ENCODE measurements at regions not wholly inside any gene's neighbourhood (a gene's known extent, or its start where the extent isn't known, plus 50 kb on each side); places are given as distances from the start of the nearest gene placed in this dataset.

DNA sequence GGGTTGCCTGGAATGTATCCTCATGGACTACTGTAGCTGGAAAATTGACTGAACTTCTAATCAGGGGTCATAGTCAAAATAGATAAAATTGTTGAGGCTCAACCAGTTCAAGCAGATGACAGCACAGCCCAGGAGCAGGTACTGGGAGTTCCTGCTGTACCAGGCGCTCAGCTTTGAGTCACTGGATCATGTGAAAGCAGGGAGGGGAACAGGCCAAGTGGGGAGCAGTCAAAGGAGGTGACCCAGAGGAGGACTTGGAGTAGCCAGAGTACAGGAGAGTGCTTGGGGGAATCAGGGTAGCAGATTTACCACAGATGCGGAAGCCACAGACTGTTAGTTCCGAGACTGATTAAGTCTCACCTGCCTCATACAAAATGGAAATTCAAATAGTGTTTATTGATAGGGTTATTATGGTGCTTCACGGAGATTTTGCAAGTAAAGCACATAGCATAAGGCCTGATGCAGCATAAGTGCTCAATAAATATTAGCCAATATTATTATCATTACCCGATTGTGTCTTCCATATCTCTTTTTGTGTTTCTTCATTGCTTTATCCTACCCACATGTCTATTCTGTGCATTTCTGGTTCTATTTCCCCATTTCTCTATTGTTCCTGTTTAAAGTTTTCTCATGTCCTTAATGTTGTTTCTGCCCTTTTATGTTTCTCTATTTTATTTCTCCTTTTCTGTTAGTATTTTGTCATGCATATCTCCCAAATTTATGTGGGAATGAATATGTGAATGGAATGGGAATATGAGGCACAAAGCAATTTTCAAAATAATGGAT is 369.2 kb upstream of the MCTP2 start:
- no peak for DNase-seq

DNA sequence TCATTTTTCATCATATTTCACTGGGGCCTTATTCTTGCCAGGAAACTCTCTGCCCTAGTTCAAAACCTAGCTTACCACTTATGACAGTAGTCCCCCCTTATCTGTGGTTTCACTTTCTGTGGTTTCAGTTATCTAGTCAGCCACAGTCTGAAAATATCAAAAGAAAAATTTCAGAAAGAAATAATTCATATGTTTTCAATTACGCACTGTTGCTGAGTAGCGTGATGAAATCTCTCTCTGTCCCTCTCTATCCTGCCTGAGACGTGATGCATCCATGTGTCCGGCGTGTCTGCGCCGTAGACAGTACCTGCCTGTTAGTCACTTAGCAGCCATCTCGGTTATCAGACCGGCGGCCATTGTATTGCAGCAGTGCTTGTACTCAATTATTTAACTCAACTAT is 369.9 kb upstream of the MCTP2 start:
- DNase-seq = no peak

- no peak for DNase-seq
Observed at GRCh38 chr15:93860701-93861100, 370.7 kb upstream of the MCTP2 start.

DNA sequence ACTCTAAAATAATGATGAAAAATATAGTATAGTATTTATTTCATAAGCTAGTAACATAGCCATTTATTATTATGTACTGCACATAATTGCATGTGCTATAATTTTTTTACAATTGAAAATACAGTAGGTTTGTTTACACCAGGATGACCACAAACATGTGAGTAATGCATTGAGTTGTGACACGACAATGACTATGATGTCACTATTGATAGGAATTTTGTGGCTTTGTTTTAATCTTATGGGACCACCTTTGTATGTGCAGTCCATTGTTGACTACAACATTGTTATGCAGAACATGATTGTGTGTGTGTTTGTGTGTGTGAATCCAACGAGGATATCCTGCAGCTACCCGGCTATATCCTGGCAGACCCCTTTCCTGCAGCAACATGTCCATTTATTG is 372.2 kb upstream of the MCTP2 start:
- DNase-seq = no peak

DNA sequence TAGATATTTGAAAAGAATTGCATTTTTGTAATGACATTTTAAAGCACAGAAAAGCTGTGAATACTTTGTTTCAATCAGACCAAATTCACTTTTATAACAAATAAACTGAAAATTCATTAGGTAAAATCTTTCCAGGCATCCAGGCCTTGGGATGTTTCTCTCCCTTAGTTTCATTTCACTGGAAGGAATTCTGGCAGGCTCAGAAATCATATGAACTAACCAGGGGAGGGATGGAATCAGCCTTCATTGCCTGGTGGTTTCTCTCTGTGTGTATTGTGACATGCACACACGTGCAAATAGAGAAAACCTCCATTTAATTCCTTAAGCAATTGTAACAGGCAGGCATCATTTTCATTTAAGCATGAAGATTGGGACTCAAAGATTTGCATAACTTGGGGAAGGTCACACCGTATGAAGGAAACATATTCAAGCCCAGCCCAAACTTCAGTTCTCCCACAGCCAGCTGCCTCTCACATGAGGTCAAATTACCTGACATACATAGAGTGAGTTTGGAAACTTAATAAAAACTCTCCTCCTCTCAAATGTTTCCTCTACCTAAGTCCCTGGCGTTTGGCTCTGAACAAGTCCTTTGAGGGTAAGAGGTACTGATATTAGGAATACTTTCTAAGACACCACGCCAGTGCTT is 376.1 kb upstream of the MCTP2 start:
- DNase-seq = no peak

GRCh38 chr15:93854088-93854487 is 377.3 kb upstream of the MCTP2 start:
- DNase-seq = no peak

GRCh38 chr15:93852761-93853160 is 378.6 kb upstream of the MCTP2 start:
- no peak for DNase-seq

DNA sequence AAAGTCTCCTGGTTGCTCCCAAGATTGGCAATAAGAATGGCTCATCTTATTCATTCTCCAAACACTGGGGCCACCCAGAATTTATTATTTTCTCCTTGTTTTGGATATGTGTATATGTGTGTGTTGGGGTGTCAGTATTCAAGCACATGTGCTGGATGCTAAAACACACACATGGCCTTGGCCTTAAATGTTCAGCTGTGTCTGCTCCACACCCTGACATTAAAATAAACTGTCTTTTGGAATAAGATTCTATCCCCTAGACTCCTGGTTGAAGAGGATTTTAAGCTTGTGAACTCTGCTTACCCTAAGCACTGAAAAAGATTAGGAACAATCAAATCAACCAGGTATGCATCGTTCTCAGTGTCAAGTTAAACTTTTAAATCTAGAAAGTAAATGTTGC is 382.9 kb upstream of the MCTP2 start:
- DNase-seq = no peak

DNA sequence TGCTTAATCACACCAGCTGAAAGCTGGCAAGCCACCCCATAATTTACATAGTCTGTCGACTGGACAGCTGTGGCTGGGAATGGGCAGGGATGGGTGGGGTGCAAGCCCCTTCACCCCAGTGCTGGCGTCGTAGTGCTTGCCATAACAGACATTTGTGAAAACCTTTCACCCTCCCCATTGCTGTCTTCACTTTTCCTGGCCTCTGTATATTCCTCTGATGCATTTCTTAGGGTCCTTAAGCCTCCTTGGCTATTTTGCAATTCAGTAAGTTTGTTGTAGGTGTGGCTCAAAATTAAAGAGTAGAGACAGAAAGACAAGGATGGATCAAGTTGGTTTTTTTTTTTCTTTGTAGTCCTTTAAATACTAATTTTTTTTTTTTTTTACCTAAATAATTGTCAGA is 383.3 kb upstream of the MCTP2 start:
- DNase-seq = no peak

DNA sequence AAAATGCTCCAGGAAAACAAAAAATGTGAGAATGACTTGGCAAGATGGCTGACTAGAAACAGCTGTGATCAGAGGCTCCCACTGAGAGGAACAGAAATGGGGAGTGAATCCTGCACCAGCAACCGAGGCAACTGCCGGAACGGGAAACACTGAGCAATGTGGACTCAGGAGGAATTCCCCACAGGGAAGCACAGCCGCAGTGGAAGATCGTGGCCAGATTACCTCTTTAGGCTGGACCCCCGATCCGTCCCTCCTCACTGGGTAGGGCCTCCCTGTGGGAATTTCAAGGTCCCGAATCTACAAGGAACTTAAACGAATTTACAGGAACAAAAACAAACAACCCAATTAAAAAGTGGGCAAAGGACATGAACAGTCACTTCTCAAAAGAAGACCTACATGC is 385.2 kb upstream of the MCTP2 start:
- DNase-seq = no peak

DNA sequence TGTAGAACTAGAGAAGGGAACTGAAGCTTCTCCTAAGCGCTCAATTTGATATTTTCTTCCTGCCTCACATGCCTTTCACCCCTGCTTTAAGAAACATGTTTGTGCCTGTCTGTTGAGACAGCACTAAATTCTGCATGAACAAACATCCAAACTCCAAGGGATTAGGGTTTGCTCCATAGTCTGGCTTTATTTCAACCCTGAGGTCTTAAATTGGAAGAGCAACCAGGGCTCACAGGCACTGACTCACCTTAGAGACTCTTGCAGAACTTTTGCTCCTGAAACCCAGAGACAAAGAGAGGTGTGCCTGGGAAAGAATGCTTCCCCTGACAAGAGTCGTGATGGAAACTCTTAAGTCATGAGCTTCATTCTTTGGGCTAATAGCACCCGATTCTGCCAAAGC is 393.9 kb upstream of the MCTP2 start:
- no peak for DNase-seq

- no peak for DNase-seq
Observed at GRCh38 chr15:93835344-93835743, 396.0 kb upstream of the MCTP2 start.

DNA sequence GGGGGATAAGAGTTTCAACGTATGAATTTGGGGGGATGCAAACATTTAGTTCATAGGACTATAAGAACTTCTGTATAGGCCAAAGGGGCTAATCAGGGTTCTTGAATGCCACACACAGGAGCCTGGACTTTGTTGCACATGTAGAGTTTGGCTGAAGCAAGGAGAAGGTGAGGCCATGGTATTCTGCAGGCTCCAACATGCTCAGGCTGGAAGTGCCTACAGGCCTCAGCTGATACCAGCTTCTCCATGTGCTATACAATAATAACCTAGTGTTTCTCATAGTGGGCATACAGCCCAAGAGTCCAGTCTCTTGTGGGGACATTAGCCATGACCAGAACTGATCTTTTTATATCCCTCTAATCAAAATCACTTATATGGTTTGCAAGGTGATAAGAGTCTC is 399.7 kb upstream of the MCTP2 start:
- DNase-seq = no peak

DNA sequence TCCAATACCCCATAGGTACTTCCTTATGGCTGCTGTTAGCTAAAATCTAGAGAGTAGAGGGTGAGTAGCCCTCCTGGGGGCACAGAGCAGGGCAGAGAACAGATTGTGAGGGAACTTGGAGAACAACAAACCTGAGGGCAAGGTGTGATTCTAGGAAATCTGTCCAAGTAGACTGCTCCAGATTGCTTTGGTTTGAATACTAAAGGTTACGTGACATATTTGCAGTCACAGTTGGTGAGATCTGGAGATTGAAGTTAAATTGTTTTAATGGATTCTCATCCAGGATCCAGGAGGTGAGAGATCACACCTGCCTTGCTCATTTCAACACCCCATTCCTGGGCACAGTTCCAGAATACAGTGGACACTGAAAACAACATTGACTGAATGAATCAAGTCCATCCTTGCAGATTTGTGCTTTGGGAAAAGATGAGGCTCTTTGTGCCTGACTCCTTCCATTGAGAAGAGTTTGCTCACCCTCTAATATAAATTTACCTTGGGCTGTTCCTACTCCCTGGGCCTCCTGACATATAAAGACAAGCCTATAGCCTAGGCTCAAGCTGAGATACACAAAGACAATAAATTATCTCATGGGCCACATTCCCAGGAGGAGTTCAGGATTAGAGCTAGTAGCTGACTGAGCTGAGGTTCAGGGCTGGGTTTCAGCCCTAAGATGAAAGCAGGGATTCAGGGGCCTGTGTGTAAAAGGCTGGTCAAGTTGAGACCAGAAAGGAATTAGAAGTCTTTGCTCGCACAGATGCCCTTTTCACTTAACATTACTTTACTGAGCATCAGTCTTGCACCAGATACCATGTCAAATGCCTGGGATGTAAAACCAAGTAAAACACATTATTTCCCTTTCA is 400.9 kb upstream of the MCTP2 start:
- DNase-seq = no peak

DNA sequence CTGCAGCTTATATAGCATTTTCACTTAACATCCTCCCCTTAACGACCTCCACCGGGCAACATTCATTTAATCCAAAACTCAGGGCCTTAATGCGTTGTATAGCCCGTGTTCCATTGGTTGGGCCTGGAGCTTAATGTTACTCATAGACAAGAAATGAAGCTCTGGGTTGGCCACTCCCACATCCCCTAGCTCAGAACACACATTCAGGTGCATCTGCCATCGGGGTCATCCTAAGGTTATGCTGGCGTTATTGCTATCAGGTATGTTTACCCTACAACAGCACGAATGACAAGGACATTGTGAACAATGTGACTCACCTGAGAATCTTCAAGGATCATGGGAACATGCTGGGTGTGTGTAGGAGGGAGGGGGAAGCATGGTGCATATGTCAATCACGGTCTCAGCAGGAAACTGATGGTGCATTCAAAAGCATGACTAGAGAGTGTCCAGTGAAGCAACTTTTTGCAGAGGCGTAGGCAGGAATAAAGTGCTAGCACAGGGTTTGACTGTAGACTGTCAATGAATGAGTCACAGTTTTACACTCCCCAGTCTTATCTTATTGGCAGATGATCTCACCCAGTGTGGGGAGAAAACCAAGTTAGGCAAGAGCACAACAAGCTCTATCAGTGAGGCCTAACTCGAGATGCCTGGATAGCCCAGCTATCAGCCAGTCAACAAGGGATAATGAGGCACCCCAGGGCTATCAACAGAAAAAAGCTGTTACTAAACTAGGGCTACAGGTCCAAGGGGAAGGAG is 402.1 kb upstream of the MCTP2 start:
- DNase-seq = no peak

DNA sequence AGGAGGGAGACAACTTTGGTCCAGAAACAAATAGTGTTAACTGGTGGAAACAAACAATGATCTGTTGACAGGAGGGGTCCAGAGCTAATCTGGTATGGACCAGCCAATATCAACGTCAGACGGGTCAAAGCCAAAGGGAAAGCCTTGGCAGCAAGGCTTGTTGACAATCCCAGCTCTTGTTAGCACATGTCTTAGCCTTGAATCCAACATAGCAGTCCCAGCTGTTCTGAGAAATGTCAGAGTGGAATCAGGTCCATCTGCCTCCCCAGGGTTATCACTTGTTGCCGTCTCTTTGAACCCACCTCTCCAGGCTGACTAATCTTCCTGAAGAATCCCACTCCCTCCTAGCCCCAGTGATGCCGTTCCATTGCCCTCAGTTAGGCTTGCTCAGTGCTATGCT is 404.6 kb upstream of the MCTP2 start:
- no peak for DNase-seq

DNA sequence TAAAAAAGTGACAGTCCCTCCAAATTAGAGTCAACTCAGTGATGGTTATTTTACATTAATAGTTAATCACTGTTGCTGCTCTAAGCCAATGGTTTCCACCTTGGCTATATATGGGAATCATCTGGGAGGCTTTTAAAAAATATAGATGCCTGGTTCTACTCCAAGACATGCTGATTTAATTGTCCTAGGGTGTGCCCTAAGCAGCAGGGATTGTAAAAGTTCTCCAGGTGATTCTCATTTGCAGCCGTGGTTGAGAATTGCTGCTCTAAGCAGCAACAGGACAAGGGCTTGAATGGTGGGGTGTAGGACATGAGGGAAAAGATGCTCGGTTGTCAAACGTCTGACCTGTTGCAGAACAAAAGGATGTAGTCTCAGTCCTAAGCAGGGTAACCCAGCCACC is 405.1 kb upstream of the MCTP2 start:
- no peak for DNase-seq

DNA sequence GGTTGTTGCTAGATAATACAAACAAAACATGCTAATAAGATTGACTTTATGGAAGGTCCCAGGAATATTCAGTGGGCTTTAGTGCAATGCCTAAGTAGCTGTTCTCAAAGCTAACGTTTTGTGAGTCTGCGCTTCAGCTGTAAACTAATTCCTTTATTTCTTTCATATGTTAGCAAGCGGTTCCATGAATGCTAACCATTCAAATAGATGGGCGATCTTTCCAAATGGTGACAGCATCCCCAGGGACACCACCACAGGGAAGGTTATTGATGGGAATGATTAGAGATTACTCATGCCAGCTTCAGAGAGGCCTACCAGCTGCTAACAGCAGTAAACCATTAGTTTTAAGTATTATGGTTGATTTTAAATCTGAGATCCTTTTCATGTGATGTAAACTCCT is 405.7 kb upstream of the MCTP2 start:
- no peak for DNase-seq

- no peak for DNase-seq
Observed at GRCh38 chr15:93823971-93824913, 407.1 kb upstream of the MCTP2 start.

- DNase-seq = no peak
Observed at GRCh38 chr15:93820566-93820965, 410.8 kb upstream of the MCTP2 start.

DNA sequence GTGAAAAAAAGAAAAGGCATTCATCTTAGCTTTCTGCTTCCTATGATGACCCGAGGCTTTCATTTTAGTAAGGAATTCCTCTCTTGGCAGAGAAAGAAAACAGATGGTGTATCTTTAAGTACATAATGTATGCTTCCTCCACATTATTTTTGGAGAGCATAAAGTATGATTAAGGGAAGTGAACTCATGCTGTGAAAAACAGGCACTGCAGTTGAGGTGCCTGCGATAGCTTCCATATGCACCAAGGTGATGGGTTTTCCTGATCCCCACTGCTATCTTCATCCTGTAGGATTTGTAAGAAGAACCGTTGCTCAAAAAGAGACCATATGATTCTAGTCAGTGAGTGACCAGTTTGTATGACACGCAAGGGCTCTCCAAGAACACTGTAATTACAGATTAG is 411.5 kb upstream of the MCTP2 start:
- DNase-seq = no peak

DNA sequence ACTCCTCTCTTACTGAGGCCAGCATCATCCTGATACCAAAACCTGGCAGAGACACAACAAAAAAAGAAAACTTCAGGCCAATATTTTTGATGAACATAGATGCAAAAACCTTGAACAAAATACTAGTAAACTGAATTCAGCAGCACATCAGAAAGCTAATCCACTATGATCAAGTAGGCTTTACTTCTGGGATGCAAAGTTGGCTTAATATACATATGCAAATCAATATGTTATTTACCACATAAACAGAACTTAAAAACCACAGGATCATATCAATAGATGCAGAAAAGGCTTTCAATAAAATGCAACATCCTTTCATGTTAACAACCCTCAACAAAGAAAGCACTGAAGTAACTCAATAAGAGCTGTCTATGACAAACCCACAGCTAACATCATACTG is 414.5 kb upstream of the MCTP2 start:
- DNase-seq = no peak
